Nephron (organoid): ENCODE measurements at regions not wholly inside any gene's neighbourhood (a gene's known extent, or its start where the extent isn't known, plus 50 kb on each side); places are given as distances from the start of the nearest gene placed in this dataset.

ENCODE experiments used
- H3K27ac Mint-ChIP-seq, 3 experiments: 2 replicates each; pipeline ENCODE4 v1.8.0; 2020; ENCODE audit warnings: mixed read lengths in 3 of 3, mild to moderate bottlenecking in 2 of 3, moderate library complexity in 1 of 3
- H3K27me3 Mint-ChIP-seq: 2 replicates; pipeline ENCODE4 v1.8.0; 2021; ENCODE audit warnings: low read depth, mild to moderate bottlenecking, moderate library complexity, mixed read lengths
- H3K36me3 Mint-ChIP-seq: 2 replicates; pipeline ENCODE4 v1.8.0; 2020; ENCODE audit warnings: low read depth, mixed read lengths
- H3K4me1 Mint-ChIP-seq: 2 replicates; pipeline ENCODE4 v1.8.0; 2020; ENCODE audit warnings: mixed read lengths
- H3K4me3 Mint-ChIP-seq, 3 experiments: 2 replicates each; pipeline ENCODE4 v1.8.0; 2020; ENCODE audit warnings: mild to moderate bottlenecking in 3 of 3, mixed read lengths in 3 of 3, moderate library complexity in 2 of 3
- H3K9me3 Mint-ChIP-seq: 2 replicates; pipeline ENCODE4 v1.8.0; 2020; ENCODE audit warnings: mixed read lengths
- TF ChIP-seq, protein P1 (sequence below), 3 experiments: fragments of 200-600 bp; sonication (generic); IDR thresholded peaks; one replicate each; pipeline ENCODE4 v1.5.0; 2021; ENCODE audit warnings: antibody characterized with exemption in 3 of 3; ENCODE audit not compliant: unreplicated experiment in 3 of 3

DNA sequence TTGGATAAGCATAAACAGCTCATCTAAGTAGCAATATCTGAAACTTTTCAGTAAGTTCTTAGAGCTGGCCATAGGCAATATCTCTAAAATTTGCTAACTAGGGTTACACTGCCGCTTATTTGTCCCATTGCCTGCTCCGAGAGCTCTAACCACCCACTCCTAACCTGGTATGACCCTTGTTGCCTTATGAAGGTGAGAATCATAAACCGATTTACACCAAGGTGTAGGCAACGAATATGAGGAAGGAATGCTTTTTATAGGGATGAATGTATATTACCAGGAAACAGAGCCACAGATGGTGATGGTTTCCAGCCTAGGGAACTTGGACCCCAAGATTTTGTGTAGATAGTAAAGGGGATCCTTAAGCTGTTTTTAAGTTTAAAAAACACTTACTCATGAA, 440.9 kb downstream of the PDCD6IP start:
- TF ChIP-seq, protein P1, sequence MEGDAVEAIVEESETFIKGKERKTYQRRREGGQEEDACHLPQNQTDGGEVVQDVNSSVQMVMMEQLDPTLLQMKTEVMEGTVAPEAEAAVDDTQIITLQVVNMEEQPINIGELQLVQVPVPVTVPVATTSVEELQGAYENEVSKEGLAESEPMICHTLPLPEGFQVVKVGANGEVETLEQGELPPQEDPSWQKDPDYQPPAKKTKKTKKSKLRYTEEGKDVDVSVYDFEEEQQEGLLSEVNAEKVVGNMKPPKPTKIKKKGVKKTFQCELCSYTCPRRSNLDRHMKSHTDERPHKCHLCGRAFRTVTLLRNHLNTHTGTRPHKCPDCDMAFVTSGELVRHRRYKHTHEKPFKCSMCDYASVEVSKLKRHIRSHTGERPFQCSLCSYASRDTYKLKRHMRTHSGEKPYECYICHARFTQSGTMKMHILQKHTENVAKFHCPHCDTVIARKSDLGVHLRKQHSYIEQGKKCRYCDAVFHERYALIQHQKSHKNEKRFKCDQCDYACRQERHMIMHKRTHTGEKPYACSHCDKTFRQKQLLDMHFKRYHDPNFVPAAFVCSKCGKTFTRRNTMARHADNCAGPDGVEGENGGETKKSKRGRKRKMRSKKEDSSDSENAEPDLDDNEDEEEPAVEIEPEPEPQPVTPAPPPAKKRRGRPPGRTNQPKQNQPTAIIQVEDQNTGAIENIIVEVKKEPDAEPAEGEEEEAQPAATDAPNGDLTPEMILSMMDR (IDR thresholded peaks at IDR 0.05; ENCODE audit: unreplicated experiment in 3 of 3): no peak
- Mint-ChIP-seq H3K4me3 (no peak overlapping the region), H3K27me3 (no peaks in the 10 kb centered on the region), H3K27ac (no peak overlapping the region), H3K4me1 (no peaks in the 10 kb centered on the region), H3K9me3 (no peaks in the 10 kb centered on the region), H3K36me3 (no peaks in the 10 kb centered on the region)

DNA sequence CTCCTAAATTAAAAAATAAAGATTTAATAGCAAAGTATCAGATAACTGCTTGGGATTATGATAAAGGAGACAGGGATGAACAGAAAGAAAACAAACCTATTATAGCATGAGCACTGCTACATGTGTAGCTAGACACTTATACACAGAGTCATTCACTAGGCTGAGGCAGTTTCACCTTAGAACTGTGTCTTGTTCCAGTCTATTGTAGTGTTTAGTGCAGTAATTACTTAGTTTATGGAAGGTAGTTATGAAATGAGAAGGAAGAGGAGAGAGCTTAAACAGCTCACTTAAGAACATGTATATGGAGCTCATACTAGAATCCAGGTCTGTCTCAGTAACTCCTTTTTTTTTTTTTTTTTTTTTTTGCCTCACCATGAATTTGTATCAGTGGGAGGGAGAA, 441.4 kb downstream of the PDCD6IP start:
- TF ChIP-seq, protein P1 (IDR thresholded peaks at IDR 0.05; ENCODE audit: unreplicated experiment in 3 of 3): no peak
- H3K27me3 Mint-ChIP-seq: no peaks in the 10 kb centered on the region
- H3K36me3 Mint-ChIP-seq: no peaks in the 10 kb centered on the region
- no peak overlapping the region for H3K4me3 Mint-ChIP-seq
- no peaks in the 10 kb centered on the region for H3K9me3 Mint-ChIP-seq
- no peak overlapping the region for H3K27ac Mint-ChIP-seq
- H3K4me1 Mint-ChIP-seq: no peaks in the 10 kb centered on the region

DNA sequence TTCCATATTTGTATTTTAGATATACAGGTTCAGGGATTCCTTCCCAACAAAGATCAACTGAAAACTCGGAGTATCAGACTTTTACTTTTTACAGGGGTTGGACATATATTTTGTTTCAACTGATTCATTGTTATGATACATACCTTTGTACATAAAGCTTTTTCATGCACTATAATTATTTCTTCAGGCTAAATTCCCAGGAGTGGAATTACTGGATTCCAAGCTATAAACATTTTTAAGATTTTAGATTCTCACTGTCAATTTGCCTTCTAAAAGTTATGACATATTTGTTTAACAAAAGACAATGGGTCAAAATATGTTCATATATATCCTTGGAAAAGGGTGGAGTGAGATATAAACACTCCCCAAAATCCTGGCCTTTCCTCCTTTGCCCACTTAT, 449.0 kb downstream of the PDCD6IP start:
- H3K36me3 Mint-ChIP-seq: no peaks in the 10 kb centered on the region

DNA sequence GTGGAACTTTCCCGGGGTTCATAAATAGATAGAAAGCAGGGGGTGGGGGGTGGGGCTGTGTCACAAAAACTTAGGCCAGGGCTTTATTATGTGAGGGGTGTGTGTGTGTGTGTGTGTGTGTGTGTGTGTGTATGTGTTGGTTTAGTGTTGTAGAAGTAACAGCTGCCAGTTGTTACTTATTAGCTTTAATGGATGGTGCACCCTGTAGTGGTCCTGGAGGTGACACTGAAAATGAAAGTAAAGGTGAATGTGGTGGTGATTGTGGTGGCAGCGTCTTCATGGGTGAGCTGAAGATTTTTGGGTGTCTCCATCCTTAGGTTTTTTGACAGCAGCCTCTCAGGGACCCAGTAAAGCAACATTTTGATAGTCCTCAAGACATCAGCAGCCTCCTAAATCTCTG, 449.9 kb downstream of the PDCD6IP start:
- H3K9me3 Mint-ChIP-seq: no peaks in the 10 kb centered on the region
- H3K4me1 Mint-ChIP-seq: peaks cover 5% of the 10 kb centered on the region
- no peak overlapping the region for H3K27ac Mint-ChIP-seq
- no peaks in the 10 kb centered on the region for H3K27me3 Mint-ChIP-seq
- no peaks in the 10 kb centered on the region for H3K36me3 Mint-ChIP-seq
- no peak overlapping the region for H3K4me3 Mint-ChIP-seq
- TF ChIP-seq, protein P1 (IDR thresholded peaks at IDR 0.05; ENCODE audit: unreplicated experiment in 3 of 3): no peak

More for the DNA sequence above, 449.0 kb downstream of the PDCD6IP start:
- TF ChIP-seq, protein P1 (IDR thresholded peaks at IDR 0.05; ENCODE audit: unreplicated experiment in 3 of 3): no peak
- no peaks in the 10 kb centered on the region for H3K27me3 Mint-ChIP-seq
- peaks cover 5% of the 10 kb centered on the region for H3K4me1 Mint-ChIP-seq
- H3K27ac Mint-ChIP-seq: no peak overlapping the region
- H3K9me3 Mint-ChIP-seq: no peaks in the 10 kb centered on the region
- H3K4me3 Mint-ChIP-seq: no peak overlapping the region

DNA sequence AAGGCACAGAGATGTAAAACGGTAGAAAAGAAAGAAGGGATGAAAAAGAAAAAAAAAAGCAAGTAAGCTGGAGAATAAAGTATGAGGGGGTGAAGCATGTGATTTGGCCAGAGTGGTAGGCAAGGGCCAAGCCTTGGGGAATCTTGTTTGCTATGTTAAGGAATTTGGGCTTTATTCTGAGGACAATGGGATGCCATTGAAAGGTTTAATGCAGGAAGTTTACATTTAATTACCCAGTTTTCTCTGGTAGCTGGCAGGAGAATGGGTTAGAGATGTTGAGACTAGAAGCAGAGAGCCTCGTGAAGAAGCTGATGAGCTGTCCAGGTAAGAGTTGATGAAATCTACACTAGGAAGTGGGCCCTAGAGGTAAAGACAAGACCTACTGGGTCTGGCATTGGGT, 455.9 kb downstream of the PDCD6IP start:
- Mint-ChIP-seq H3K4me3 (no peak overlapping the region), H3K9me3 (no peaks in the 10 kb centered on the region), H3K27me3 (peaks cover 3% of the 10 kb centered on the region), H3K4me1 (peaks cover 14% of the 10 kb centered on the region), H3K36me3 (no peaks in the 10 kb centered on the region), H3K27ac (no peak overlapping the region)
- TF ChIP-seq, protein P1 (IDR thresholded peaks at IDR 0.05; ENCODE audit: unreplicated experiment in 3 of 3): no peak

DNA sequence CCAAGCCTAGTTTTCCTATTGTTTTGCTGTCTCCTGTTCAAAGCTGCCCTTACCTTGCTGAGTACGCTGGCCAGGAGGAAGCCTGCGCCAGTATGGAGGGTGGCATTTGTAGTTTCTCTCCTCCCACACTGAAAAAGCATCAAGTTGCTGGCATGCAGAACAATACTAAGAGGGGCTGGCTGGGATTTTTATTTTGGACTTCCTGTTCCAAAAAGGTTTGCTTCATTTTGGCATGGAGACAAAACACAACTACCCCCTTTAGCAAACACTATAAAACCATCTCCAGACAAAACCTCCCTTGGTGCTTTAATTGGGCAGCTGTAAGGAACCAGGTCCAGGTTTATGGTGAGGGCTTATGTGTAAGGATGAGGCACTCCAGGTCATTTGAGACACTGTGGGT, 457.6 kb downstream of the PDCD6IP start:
- Mint-ChIP-seq H3K4me1 (peaks cover 18% of the 10 kb centered on the region), H3K36me3 (no peaks in the 10 kb centered on the region), H3K27ac (peak overlapping the region in 2 of 3 experiments; percentile 12), H3K9me3 (no peaks in the 10 kb centered on the region), H3K27me3 (peaks cover 3% of the 10 kb centered on the region), H3K4me3 (no peak overlapping the region)
- TF ChIP-seq, protein P1 (IDR thresholded peaks at IDR 0.05; ENCODE audit: unreplicated experiment in 3 of 3): no peak
